Prostate gland (tissue), 2 donors: ENCODE measurements at regions not wholly inside any gene's neighbourhood (a gene's known extent, or its start where the extent isn't known, plus 50 kb on each side); places are given as distances from the start of the nearest gene placed in this dataset.

Source experiments
- DNase-seq: peaks from one replicate; pipeline ENCODE4 v3.0.0-alpha.2; 2019; ENCODE audit warnings: low spot score
- H3K27ac ChIP-seq, 2 donors: fragments of 200-600 bp; sonication (generic); 2 replicates each; pipeline ENCODE4 v1.5.1; 2017 to 2019
- H3K27me3 ChIP-seq: fragments of 200-600 bp; sonication (generic); replicated peaks from 2 replicates; pipeline ENCODE4 v1.5.1; 2019; ENCODE audit not compliant: insufficient read depth
- H3K36me3 ChIP-seq, 2 donors: fragments of 200-600 bp; sonication (generic); 1 replicate in 1 of 2; 2 replicates in 1 of 2; pipeline versions ENCODE4 v1.5.1 to v1.8.1; 2017 to 2019
- H3K4me1 ChIP-seq: fragments of 200-600 bp; sonication (generic); replicated peaks from 2 replicates; pipeline ENCODE4 v1.5.1; 2019
- H3K4me3 ChIP-seq, 2 donors: fragments of 200-600 bp; sonication (generic); 2 replicates each; pipeline ENCODE4 v1.5.1; 2017 to 2019
- H3K9me3 ChIP-seq: fragments of 200-600 bp; sonication (generic); 2 replicates; pipeline ENCODE4 v1.5.1; 2017
- CTCF ChIP-seq, 4 experiments: fragments of 200-600 bp in 2 of 4; fragments of 450-650 bp in 2 of 4; sonication (generic) in 2 of 4; IDR thresholded peaks; 1 replicate in 3 of 4; 2 replicates in 1 of 4; pipeline ENCODE4 v1.5.1; 2016 to 2019; ENCODE audit warnings: antibody characterized with exemption in 4 of 4, mild to moderate bottlenecking in 2 of 4, moderate library complexity in 2 of 4
- POLR2A ChIP-seq: fragments of 450-650 bp; IDR thresholded peaks from one replicate; pipeline ENCODE4 v1.6.1; 2016; ENCODE audit warnings: antibody characterized with exemption, mild to moderate bottlenecking
- POLR2AphosphoS5 ChIP-seq: sonication (generic); formaldehyde crosslinking; IDR thresholded peaks from one replicate; pipeline ENCODE4 v1.6.1; 2017; ENCODE audit warnings: antibody characterized with exemption
- WGBS: methylation state at CpG from one replicate; pipeline ENCODE4 v1.1.5; 2018; 5-methylcytosine and 5-hydroxymethylcytosine counted together
- intact Hi-C: fragments of 100-400 bp; cut with DNase I; formaldehyde crosslinking; loops from one replicate; pipeline ENCODE4 v1.14.2; 2022

GRCh38 chr20:39298571-39299506 is 336.7 kb downstream of the DHX35 start:
- Histone ChIP-seq H3K27ac (no peak overlapping the region), H3K36me3 (no peaks in the 10 kb centered on the region), H3K4me3 (no peak overlapping the region), H3K9me3 (no peaks in the 10 kb centered on the region), H3K27me3 (no peaks in the 10 kb centered on the region), H3K4me1 (no peaks in the 10 kb centered on the region)
- 73% methylated on average over 12 of the region's 12 CpGs for WGBS
- intact Hi-C loops, result no loop called here
- no peak for DNase-seq
- no peak for TF ChIP-seq CTCF (IDR thresholded peaks at IDR 0.05)
- TF ChIP-seq POLR2AphosphoS5, result no peak
- no peak for TF ChIP-seq POLR2A

- no peak for TF ChIP-seq POLR2A
- no peak for TF ChIP-seq CTCF (IDR thresholded peaks at IDR 0.05)
- no peak for TF ChIP-seq POLR2AphosphoS5
- no peak overlapping the region for H3K4me3 ChIP-seq
- no peak overlapping the region for H3K27ac ChIP-seq
- H3K36me3 ChIP-seq, result no peaks in the 10 kb centered on the region
- no peak for DNase-seq
- H3K27me3 ChIP-seq, result no peaks in the 10 kb centered on the region
- intact Hi-C loops, result no loop called here
- WGBS, result 87% methylated on average over 14 of the region's 14 CpGs
- H3K9me3 ChIP-seq, result no peaks in the 10 kb centered on the region
- H3K4me1 ChIP-seq, result no peaks in the 10 kb centered on the region
These were observed 336.0 kb downstream of the DHX35 start for GRCh38 chr20:39298121-39298520.

GRCh38 chr20:39295301-39295700 is 333.2 kb downstream of the DHX35 start:
- H3K27me3 ChIP-seq, result no peaks in the 10 kb centered on the region
- TF ChIP-seq POLR2AphosphoS5 (no peak), CTCF (IDR thresholded peaks at IDR 0.05) (no peak), POLR2A (no peak)
- no peaks in the 10 kb centered on the region for H3K4me1 ChIP-seq
- intact Hi-C loops, result no loop called here
- no peaks in the 10 kb centered on the region for H3K9me3 ChIP-seq
- DNase-seq, result no peak
- H3K27ac ChIP-seq, result no peak overlapping the region
- H3K36me3 ChIP-seq, result no peaks in the 10 kb centered on the region
- H3K4me3 ChIP-seq, result no peak overlapping the region
- WGBS, result 61% methylated on average over 4 of the region's 4 CpGs

GRCh38 chr20:39294137-39294725 is 332.1 kb downstream of the DHX35 start:
- H3K27me3 ChIP-seq, result no peaks in the 10 kb centered on the region
- H3K36me3 ChIP-seq, result no peaks in the 10 kb centered on the region
- H3K4me1 ChIP-seq, result no peaks in the 10 kb centered on the region
- intact Hi-C loops, result no loop called here
- DNase-seq, result no peak
- 60% methylated on average over 2 of the region's 2 CpGs for WGBS
- H3K9me3 ChIP-seq, result no peaks in the 10 kb centered on the region
- no peak overlapping the region for H3K4me3 ChIP-seq
- TF ChIP-seq CTCF (IDR thresholded peaks at IDR 0.05) (no peak), POLR2AphosphoS5 (no peak), POLR2A (no peak)
- H3K27ac ChIP-seq, result no peak overlapping the region
